Stomach (tissue), 8 donors: ENCODE measurements at regions not wholly inside any gene's neighbourhood (a gene's known extent, or its start where the extent isn't known, plus 50 kb on each side); places are given as distances from the start of the nearest gene placed in this dataset.
A peak's percentile ranks its signal among the peaks of the same experiment; 100 is the strongest.

Source experiments
- DNase-seq, 2 donors: peaks; one replicate each; pipeline versions ENCODE4 v3.0.0 to v3.0.0-alpha.2; 2013 to 2019
- H3K27ac ChIP-seq, 5 donors: fragments of 200-600 bp in 4 of 5; sonication (generic) in 4 of 5; one replicate each; pipeline ENCODE4 v1.5.1; 2013 to 2019; ENCODE audit warnings: mild to moderate bottlenecking in 1 of 5, moderate library complexity in 1 of 5
- H3K27me3 ChIP-seq, 3 donors: fragments of 200-600 bp; sonication (generic); one replicate each; pipeline ENCODE4 v1.5.1; 2017 to 2019; ENCODE audit warnings: mixed run types in 1 of 3
- H3K36me3 ChIP-seq, 4 donors: fragments of 200-600 bp; sonication (generic); 1 replicate in 3 of 4; 2 replicates in 1 of 4; pipeline ENCODE4 v1.5.1; 2016 to 2019
- H3K4me1 ChIP-seq, 4 donors: fragments of 200-600 bp; sonication (generic); one replicate each; pipeline ENCODE4 v1.5.1; 2016 to 2019
- H3K4me3 ChIP-seq, 4 donors: fragments of 200-600 bp; sonication (generic) in 3 of 4; one replicate each; pipeline ENCODE4 v1.5.1; 2016 to 2019; ENCODE audit warnings: mild to moderate bottlenecking in 1 of 4
- H3K9me3 ChIP-seq, 4 donors: fragments of 200-600 bp; sonication (generic); one replicate each; pipeline ENCODE4 v1.5.1; 2016 to 2019
- CTCF ChIP-seq, 7 experiments: fragments of 450-650 bp in 4 of 7; fragments of 200-600 bp in 3 of 7; sonication (generic) in 3 of 7; IDR thresholded peaks; one replicate each; pipeline ENCODE4 v1.5.1; 2016 to 2019; ENCODE audit warnings: antibody characterized with exemption in 7 of 7, control low read depth in 2 of 7, mild to moderate bottlenecking in 1 of 7
- EP300 ChIP-seq: sonication (generic); formaldehyde crosslinking; IDR thresholded peaks from one replicate; pipeline ENCODE4 v1.6.1; 2017; ENCODE audit warnings: antibody characterized with exemption
- POLR2A ChIP-seq, 4 donors: fragments of 450-650 bp; IDR thresholded peaks; one replicate each; pipeline ENCODE4 v1.6.1; 2016; ENCODE audit warnings: antibody characterized with exemption in 4 of 4, control low read depth in 2 of 4, mild to moderate bottlenecking in 1 of 4, moderate library complexity in 1 of 4
- POLR2AphosphoS5 ChIP-seq, 3 donors: sonication (generic); formaldehyde crosslinking; IDR thresholded peaks; one replicate each; pipeline ENCODE4 v1.6.1; 2016; ENCODE audit warnings: antibody characterized with exemption in 3 of 3
- WGBS, 5 donors: extraction: QIAGEN DNeasy Blood & Tissue Kit in 3 of 5; methylation state at CpG; one replicate each; pipeline versions ENCODE4 v1.1.5 to v1.1.7; 2013 to 2018; 5-methylcytosine and 5-hydroxymethylcytosine counted together
- intact Hi-C: fragments of 100-400 bp; cut with DNase I; formaldehyde crosslinking; loops from one replicate; pipeline ENCODE4 v1.15.1; 2023; ENCODE audit warnings: low total_unique reads
- donor health status: healthy with polysubstance abuse.
- donor health status: Bipolar disorder and iron deficiency.
- donor health status: healthy.

DNA sequence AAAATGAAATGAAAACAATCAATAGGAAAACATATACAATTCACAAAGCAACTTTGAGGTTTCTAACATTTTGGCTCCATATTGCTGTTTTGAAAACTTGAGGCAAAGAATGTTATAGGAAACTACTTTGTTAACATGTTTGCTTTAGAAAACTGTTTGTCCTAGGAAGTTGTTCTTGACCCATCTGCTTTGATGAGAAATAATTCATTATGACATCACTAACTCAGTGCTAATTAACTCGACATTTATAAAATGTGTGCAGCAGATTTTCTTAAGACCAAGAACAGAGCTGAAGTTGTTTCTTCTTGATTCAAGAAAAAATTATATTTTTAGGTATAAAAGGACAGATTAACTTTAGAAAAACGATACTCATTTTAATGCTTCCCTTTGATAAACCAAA is 94.7 kb downstream of the SOX9 start:
- Histone ChIP-seq H3K9me3 (no peaks in the 10 kb centered on the region), H3K4me1 (peaks cover 0 to 12% (median 9%) of the 10 kb centered on the region in 4 donors), H3K4me3 (no peak overlapping the region), H3K27me3 (peaks cover 0 to 22% (median 14%) of the 10 kb centered on the region in 3 donors), H3K36me3 (no peaks in the 10 kb centered on the region), H3K27ac (no peak overlapping the region)
- TF ChIP-seq POLR2AphosphoS5 (IDR thresholded peaks at IDR 0.05) (no peak), POLR2A (IDR thresholded peaks at IDR 0.05) (no peak), EP300 (no peak), CTCF (IDR thresholded peaks at IDR 0.05) (no peak)
- WGBS, 5 donors, result 69 to 80% (median 70%) methylated on average over 2 of the region's 2 CpGs
- no peak for DNase-seq
- intact Hi-C loops, result no loop called here

DNA sequence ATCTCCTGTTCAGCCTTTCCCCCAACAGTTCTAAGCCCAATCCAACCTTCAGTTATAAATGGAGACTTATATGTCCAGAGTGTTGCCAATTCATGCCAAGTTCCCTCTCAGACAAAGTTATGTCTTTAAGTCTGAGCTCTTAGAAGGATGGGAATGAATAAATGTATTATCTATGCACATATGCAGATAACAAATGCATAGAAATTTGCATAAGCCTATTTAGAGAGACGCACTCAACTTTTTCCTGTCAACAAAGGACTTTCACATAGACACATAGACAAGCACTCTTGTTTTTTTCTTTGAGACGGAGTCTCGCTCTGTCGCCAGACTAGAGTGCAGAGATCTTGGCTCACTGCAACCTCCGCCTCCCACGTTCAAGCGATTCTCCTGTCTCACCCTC is 95.1 kb downstream of the SOX9 start:
- no peak for TF ChIP-seq CTCF (IDR thresholded peaks at IDR 0.05)
- no peak for TF ChIP-seq EP300
- no peak for TF ChIP-seq POLR2AphosphoS5 (IDR thresholded peaks at IDR 0.05)
- no peak for TF ChIP-seq POLR2A (IDR thresholded peaks at IDR 0.05)
- intact Hi-C loops, result no loop called here
- H3K36me3 ChIP-seq, result no peaks in the 10 kb centered on the region
- WGBS, 5 donors, result 93 to 97% (median 94%) methylated on average over 7 of the region's 7 CpGs
- peaks cover 0 to 12% (median 9%) of the 10 kb centered on the region in 4 donors for H3K4me1 ChIP-seq
- DNase-seq, result no peak
- H3K9me3 ChIP-seq, result no peaks in the 10 kb centered on the region
- no peak overlapping the region for H3K27ac ChIP-seq
- H3K27me3 ChIP-seq, result peaks cover 0 to 26% (median 14%) of the 10 kb centered on the region in 3 donors
- H3K4me3 ChIP-seq, result no peak overlapping the region

DNA sequence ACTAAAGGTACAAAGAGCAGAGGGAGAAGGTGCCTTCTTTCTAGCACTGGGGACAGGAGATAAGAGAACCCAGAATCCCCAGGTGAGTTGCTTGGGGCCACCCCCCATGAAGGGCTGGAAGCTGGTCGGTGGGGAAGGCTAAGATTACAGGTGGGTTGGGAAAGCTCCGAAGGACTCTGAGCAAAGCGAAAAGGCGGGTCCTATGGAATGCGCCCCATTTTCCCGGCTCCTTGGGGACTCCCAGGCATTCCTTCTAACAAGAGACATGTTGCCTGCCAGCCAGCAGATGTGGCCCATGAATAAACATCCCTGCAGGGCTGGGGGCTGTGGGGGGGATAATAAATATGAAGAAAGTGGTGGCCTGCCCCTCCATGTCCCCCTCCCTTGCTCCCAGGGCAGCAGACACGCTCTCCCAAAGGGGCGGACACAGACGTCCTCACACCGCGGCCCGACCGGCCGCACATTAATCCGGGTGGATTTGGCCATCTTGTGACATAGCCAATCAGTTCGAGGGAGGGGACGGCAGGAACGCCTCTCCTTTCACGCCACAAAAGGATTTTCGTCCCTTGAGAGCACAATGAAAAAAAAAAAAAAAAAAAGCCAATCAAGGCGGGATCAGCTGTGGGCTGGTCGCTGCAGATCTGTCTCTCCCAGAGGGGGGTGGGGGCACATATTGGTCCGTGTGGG is 98.5 kb downstream of the SOX9 start:
- 8 to 15% (median 10%) methylated on average over 22 to 23 of the region's 23 CpGs for WGBS, 5 donors
- no peak overlapping the region for H3K27ac ChIP-seq
- H3K36me3 ChIP-seq, result no peaks in the 10 kb centered on the region
- H3K4me3 ChIP-seq, result peak overlapping the region in 3 of 4 donors; percentile 6 to 14 (median 10)
- H3K27me3 ChIP-seq, result peaks cover 0 to 29% (median 14%) of the 10 kb centered on the region in 3 donors
- DNase-seq, result peak in 1 of 2 donors; percentile 49
- TF ChIP-seq EP300 (no peak), CTCF (IDR thresholded peaks at IDR 0.05) (no peak), POLR2A (IDR thresholded peaks at IDR 0.05) (no peak), POLR2AphosphoS5 (IDR thresholded peaks at IDR 0.05) (no peak)
- peaks cover 0 to 12% (median 9%) of the 10 kb centered on the region in 4 donors for H3K4me1 ChIP-seq
- intact Hi-C loops, result no loop called here
- no peaks in the 10 kb centered on the region for H3K9me3 ChIP-seq

DNA sequence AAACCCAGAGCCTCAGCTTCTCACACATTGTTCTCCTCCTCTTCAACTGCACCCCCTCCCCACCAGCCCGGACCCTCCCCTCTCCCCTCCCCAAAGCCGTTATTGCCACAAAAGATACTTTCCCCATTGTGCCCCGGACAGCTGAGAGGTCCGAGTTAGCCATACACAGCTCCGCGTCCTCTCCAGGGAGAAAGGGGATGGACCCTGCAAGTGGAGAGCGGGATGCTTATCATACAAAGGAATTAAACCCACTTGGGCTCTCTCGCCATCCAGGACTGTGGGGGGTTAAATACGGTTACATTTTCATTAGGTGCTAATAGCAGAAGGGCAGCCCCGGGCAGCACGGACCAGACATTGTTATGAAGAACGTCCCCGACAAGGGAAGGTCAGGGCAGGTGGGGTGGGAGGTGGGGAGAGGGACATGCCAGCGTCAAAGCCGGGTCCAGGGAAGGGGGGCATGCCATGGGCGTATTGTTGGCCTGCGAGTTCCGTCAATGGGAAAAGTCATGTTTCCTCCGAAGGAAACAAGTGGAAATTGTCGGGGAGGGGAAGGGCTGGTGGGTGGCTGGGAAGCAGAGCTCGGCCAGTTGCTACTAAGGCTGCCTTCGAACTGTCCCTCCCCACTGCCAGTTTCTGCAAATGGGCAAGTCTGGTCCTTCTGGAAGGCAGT is 99.1 kb downstream of the SOX9 start:
- Histone ChIP-seq H3K9me3 (no peaks in the 10 kb centered on the region), H3K27ac (no peak overlapping the region), H3K27me3 (peaks cover 0 to 29% (median 14%) of the 10 kb centered on the region in 3 donors), H3K36me3 (no peaks in the 10 kb centered on the region), H3K4me3 (peak overlapping the region in 3 of 4 donors; percentile 6 to 14 (median 10)), H3K4me1 (peaks cover 0 to 12% (median 9%) of the 10 kb centered on the region in 4 donors)
- peak in 1 of 2 donors; percentile 14 for DNase-seq
- 12 to 23% (median 18%) methylated on average over 22 of the region's 22 CpGs for WGBS, 5 donors
- intact Hi-C loops, result no loop called here
- no peak for TF ChIP-seq POLR2A (IDR thresholded peaks at IDR 0.05)
- no peak for TF ChIP-seq CTCF (IDR thresholded peaks at IDR 0.05)
